ENCODE measurements at regions not wholly inside any gene's neighbourhood (a gene's known extent, or its start where the extent isn't known, plus 50 kb on each side); places are given as distances from the start of the nearest gene placed in this dataset.

DNA sequence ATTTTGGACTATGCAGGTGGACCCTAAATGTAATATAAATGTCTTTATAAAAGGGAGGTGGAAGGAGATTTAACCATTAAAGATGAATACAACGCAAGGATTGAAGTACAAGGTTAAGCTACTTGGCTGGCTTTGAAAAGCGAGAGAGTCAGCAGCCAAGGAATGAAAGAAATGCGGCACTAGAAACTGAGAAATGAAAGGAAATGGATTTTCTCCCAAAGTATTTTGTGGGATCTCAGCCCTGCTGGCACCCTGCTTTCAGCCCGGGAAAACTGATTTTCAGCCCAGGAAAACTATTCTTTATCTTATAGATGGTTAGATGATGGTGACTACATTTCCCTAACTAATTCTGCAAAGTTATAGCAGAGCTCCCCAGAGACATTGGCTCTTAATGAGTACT, 1349.6 kb upstream of the C9orf72 start (continued):
- TF ChIP-seq L3MBTL2 (IDR thresholded peaks at IDR 0.05), result no peak
- TF ChIP-seq KAT8 (IDR thresholded peaks at IDR 0.05; ENCODE audit: low read depth), result no peak
- TF ChIP-seq, protein P1, sequence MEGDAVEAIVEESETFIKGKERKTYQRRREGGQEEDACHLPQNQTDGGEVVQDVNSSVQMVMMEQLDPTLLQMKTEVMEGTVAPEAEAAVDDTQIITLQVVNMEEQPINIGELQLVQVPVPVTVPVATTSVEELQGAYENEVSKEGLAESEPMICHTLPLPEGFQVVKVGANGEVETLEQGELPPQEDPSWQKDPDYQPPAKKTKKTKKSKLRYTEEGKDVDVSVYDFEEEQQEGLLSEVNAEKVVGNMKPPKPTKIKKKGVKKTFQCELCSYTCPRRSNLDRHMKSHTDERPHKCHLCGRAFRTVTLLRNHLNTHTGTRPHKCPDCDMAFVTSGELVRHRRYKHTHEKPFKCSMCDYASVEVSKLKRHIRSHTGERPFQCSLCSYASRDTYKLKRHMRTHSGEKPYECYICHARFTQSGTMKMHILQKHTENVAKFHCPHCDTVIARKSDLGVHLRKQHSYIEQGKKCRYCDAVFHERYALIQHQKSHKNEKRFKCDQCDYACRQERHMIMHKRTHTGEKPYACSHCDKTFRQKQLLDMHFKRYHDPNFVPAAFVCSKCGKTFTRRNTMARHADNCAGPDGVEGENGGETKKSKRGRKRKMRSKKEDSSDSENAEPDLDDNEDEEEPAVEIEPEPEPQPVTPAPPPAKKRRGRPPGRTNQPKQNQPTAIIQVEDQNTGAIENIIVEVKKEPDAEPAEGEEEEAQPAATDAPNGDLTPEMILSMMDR (IDR thresholded peaks at IDR 0.05 in 2 of 3, conservative IDR thresholded peaks at IDR 0.05 in 1 of 3; ENCODE audit: insufficient read depth in 2 of 3, low read depth in 1 of 3, low read length in 3 of 3), result no peak
- no peak for TF ChIP-seq LARP7 (IDR thresholded peaks at IDR 0.05)
- no peak for TF ChIP-seq PRPF4 (IDR thresholded peaks at IDR 0.05; ENCODE audit: insufficient read depth, low read depth, low read length, poor library complexity, severe bottlenecking)
- TF ChIP-seq CCNT2 (IDR thresholded peaks at IDR 0.05; ENCODE audit: borderline replicate concordance, extremely low read depth, insufficient read length, low read depth, low read length), result no peak
- no peak for TF ChIP-seq HCFC1 (IDR thresholded peaks at IDR 0.05; ENCODE audit: low read depth, low read length)
- TF ChIP-seq, protein P2, sequence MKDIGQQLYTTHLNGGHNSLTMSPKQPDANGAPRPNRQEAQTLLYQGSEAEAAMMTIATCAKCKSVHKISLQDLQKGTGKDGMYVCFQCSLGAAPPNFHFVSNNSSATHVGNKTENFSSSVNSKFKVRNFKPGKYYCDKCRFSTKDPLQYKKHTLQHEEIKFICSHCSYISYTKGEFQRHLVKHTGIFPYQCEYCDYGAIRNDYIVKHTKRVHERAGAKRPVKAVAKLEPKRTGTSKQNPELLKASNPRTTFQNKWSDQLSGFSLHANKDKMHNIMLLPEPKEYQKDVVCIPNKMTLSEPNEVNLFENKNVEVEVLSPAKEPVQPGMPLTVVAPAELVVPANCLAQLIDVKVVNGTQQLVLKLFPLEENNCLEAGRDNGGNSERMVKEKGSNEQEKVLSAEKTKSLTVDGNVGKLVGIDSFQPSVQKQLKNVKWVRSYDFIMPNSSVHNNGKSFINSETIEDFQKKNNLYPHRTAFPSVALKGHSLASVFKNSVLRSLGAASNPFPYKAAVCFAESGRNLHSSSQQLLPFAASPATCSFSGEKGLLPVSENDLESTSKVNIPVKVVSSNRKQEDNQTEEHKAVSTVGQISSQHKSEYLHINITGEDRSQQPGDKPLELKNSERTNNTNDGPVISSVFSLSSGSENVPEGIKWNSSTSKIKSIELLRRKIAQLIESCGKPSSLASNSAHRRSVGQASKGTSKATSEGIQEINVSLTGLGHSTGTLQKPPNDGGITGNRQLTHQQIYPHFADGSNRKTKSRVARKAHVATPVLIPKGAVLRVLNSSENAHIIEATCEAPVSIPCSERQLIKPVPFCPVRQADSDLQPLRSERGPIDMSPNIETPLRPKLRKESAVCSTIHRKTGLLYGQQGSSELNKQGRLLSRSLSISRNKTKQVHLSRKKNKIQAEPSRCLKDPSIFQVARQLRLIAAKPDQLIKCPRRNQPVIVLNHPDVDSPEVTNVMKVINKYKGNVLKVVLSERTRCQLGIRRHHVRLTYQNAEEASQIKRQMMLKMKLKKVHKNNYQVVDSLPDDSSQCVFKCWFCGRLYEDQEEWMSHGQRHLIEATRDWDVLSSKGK (CRISPR knock-in tag; IDR thresholded peaks at IDR 0.05), result no peak
- no peak for TF ChIP-seq THRAP3 (IDR thresholded peaks at IDR 0.05; ENCODE audit: borderline replicate concordance)
- no peak for TF ChIP-seq ZNF507 (tag; conservative IDR thresholded peaks at IDR 0.05)
- no peak for TF ChIP-seq FOXJ3 (CRISPR knock-in tag; IDR thresholded peaks at IDR 0.05)
- TF ChIP-seq MCM5 (IDR thresholded peaks at IDR 0.05; ENCODE audit: low read depth), result no peak

Measured in K562 (cell line).